B cell (primary cell): ENCODE measurements at regions not wholly inside any gene's neighbourhood (a gene's known extent, or its start where the extent isn't known, plus 50 kb on each side); places are given as distances from the start of the nearest gene placed in this dataset.

Experiments
- ATAC-seq: fragments of 200-7000 bp; cut with Tn5 transposase; one replicate; pipeline ENCODE4 v1.10.0; 2021; ENCODE audit warnings: low read depth, mild to moderate bottlenecking, moderate number of reproducible peaks, moderate library complexity
- CTCF ChIA-PET: fragments of 350-600 bp; sonication (Branson Sonifier 250); formaldehyde crosslinking; loops from one replicate; lab custom pipeline; 2021; ENCODE audit warnings: antibody characterized with exemption, inconsistent platforms; lab: Charles Lee
- POLR2A ChIA-PET: fragments of 350-600 bp; sonication (Branson Sonifier 250); formaldehyde crosslinking; loops from one replicate; lab custom pipeline; 2021; ENCODE audit warnings: antibody characterized with exemption; lab: Charles Lee
- DNase-seq: peaks from one replicate; pipeline ENCODE4 v3.0.0; 2013
- H2AFZ ChIP-seq: 2 replicates; pipeline ENCODE4 v1.6.1; 2012; ENCODE audit warnings: mild to moderate bottlenecking, low read depth, low read length; ENCODE audit not compliant: insufficient read depth, poor library complexity, severe bottlenecking
- H3K27ac ChIP-seq, 2 donors: 1 replicate in 1 of 2; 2 replicates in 1 of 2; pipeline ENCODE4 v1.5.1; 2012 to 2013; ENCODE audit warnings: low read length in 2 of 2, mild to moderate bottlenecking in 2 of 2, moderate library complexity in 1 of 2
- H3K27me3 ChIP-seq, 4 experiments: fragments of 200-600 bp in 1 of 4; sonication (generic) in 1 of 4; replicated peaks in 1 of 4; 1 replicate in 2 of 4; 2 replicates in 2 of 4; pipeline versions ENCODE4 v1.6.1 to v1.7.0; 2013 to 2016; ENCODE audit warnings: low read length in 3 of 4, mild to moderate bottlenecking in 2 of 4, mixed read lengths in 1 of 4, moderate library complexity in 1 of 4; ENCODE audit not compliant: insufficient read depth in 4 of 4, control insufficient read depth in 3 of 4; ENCODE audit errors: control extremely low read depth in 1 of 4
- H3K36me3 ChIP-seq, 2 experiments: replicated peaks in 1 of 2; 1 replicate in 1 of 2; 2 replicates in 1 of 2; pipeline versions ENCODE4 v1.6.1 to v1.7.1; 2013; ENCODE audit warnings: low read length in 1 of 2; ENCODE audit not compliant: insufficient read depth in 2 of 2, control insufficient read depth in 1 of 2; ENCODE audit errors: control extremely low read depth in 1 of 2, extremely low read depth in 1 of 2
- H3K4me1 ChIP-seq, 2 donors: fragments of 200-600 bp in 1 of 2; sonication (generic) in 1 of 2; 1 replicate in 1 of 2; 2 replicates in 1 of 2; pipeline versions ENCODE4 v1.5.1 to v1.6.1; 2013 to 2017; ENCODE audit warnings: low read length in 2 of 2; ENCODE audit not compliant: control insufficient read depth in 2 of 2, insufficient read depth in 2 of 2
- H3K4me2 ChIP-seq: replicated peaks from 2 replicates; pipeline ENCODE3; 2012; ENCODE audit warnings: mild to moderate bottlenecking, low read depth, low read length; ENCODE audit not compliant: poor library complexity, severe bottlenecking
- H3K4me3 ChIP-seq, 5 experiments: fragments of 200-600 bp in 1 of 5; sonication (generic) in 1 of 5; 1 replicate in 3 of 5; 2 replicates in 2 of 5; pipeline versions ENCODE4 v1.5.1 to v1.7.0; 2011 to 2016; ENCODE audit warnings: low read length in 4 of 5, mild to moderate bottlenecking in 4 of 5, low read depth in 2 of 5, control low read depth in 1 of 5, moderate library complexity in 1 of 5; ENCODE audit not compliant: insufficient read depth in 1 of 5; ENCODE audit errors: control extremely low read depth in 1 of 5, extremely low read depth in 1 of 5
- H3K79me2 ChIP-seq: fragments of 200-600 bp; sonication (generic); one replicate; pipeline ENCODE4 v1.6.0; 2016; ENCODE audit warnings: low read length; ENCODE audit not compliant: control insufficient read depth, insufficient read depth
- H3K9ac ChIP-seq: fragments of 200-600 bp; sonication (generic); 2 replicates; pipeline ENCODE4 v1.6.1; 2017; ENCODE audit warnings: mild to moderate bottlenecking, low read length, moderate library complexity
- H3K9me3 ChIP-seq, 3 donors: one replicate each; pipeline versions ENCODE4 v1.6.1 to v1.7.1; 2013; ENCODE audit warnings: low read length in 2 of 3; ENCODE audit not compliant: control insufficient read depth in 2 of 3, insufficient read depth in 1 of 3; ENCODE audit errors: control extremely low read depth in 1 of 3
- H4K20me1 ChIP-seq: 2 replicates; pipeline ENCODE4 v1.6.0; 2012; ENCODE audit warnings: mild to moderate bottlenecking, low read length; ENCODE audit not compliant: insufficient read depth, control insufficient read depth, poor library complexity, severe bottlenecking
- H3K27ac Mint-ChIP-seq: one replicate; pipeline ENCODE4 v1.8.0; 2021; ENCODE audit warnings: mixed read lengths
- H3K27me3 Mint-ChIP-seq: one replicate; pipeline ENCODE4 v1.8.0; 2021; ENCODE audit warnings: mixed read lengths
- H3K4me1 Mint-ChIP-seq: one replicate; pipeline ENCODE4 v1.8.0; 2021; ENCODE audit warnings: mixed read lengths
- H3K4me3 Mint-ChIP-seq: one replicate; pipeline ENCODE4 v1.8.0; 2021; ENCODE audit warnings: mixed read lengths
- H3K9me3 Mint-ChIP-seq: one replicate; pipeline ENCODE4 v1.8.0; 2022; ENCODE audit warnings: mixed read lengths; ENCODE audit not compliant: insufficient read depth
- CTCF ChIP-seq: fragments of 200-600 bp; IDR thresholded peaks from one replicate; pipeline ENCODE4 v1.8.0; 2022; ENCODE audit warnings: antibody characterized with exemption, mild to moderate bottlenecking
- EZH2 ChIP-seq: IDR thresholded peaks from 2 replicates; pipeline ENCODE4 v1.6.1; 2012; ENCODE audit warnings: borderline replicate concordance, low read depth, mild to moderate bottlenecking, moderate library complexity, low read length; ENCODE audit not compliant: insufficient read depth, poor library complexity, severe bottlenecking
- WGBS: methylation state at CpG from one replicate; pipeline ENCODE4 v1.1.5; 2013; ENCODE audit warnings: missing lambda C conversion rate; ENCODE audit not compliant: insufficient coverage; 5-methylcytosine and 5-hydroxymethylcytosine counted together
- intact Hi-C: fragments of 100-400 bp; cut with micrococcal nuclease; formaldehyde crosslinking; loops from one replicate; pipeline ENCODE4 v1.10.0; 2022

GRCh38 chr17:77694391-77695363 lies 263.8 kb upstream of the TNRC6C start:
- CTCF ChIA-PET: no interaction called here
- 90% methylated on average over 10 of the region's 11 CpGs for WGBS
- H3K27me3 ChIP-seq: peaks cover 0 to 42% (median 9%) of the 10 kb centered on the region in 4 experiments

More at GRCh38 chr17:77694391-77695363, 263.8 kb upstream of the TNRC6C start:
- Mint-ChIP-seq H3K4me1 (peaks cover 18% of the 10 kb centered on the region), H3K27me3 (peaks cover 71% of the 10 kb centered on the region), H3K9me3 (no peaks in the 10 kb centered on the region), H3K27ac (no peak overlapping the region), H3K4me3 (no peak overlapping the region)
- Histone ChIP-seq H3K4me3 (no peak overlapping the region), H3K79me2 (no peaks in the 10 kb centered on the region), H3K27ac (no peak overlapping the region), H3K36me3 (no peaks in the 10 kb centered on the region), H3K9me3 (no peaks in the 10 kb centered on the region), H4K20me1 (no peaks in the 10 kb centered on the region), H3K4me2 (no peak overlapping the region), H2AFZ (no peak overlapping the region), H3K9ac (no peak overlapping the region), H3K4me1 (peaks cover 14 to 17% of the 10 kb centered on the region in 2 donors)
- no peak for ATAC-seq
- TF ChIP-seq EZH2 (no peak), CTCF (no peak)
- no peak for DNase-seq
- POLR2A ChIA-PET: no interaction called here
- intact Hi-C loops: no loop called here
